SK-N-SH treated with all-trans-retinoic acid at 6 μM for 48 hours (cell line): ENCODE measurements at regions not wholly inside any gene's neighbourhood (a gene's known extent, or its start where the extent isn't known, plus 50 kb on each side); places are given as distances from the start of the nearest gene placed in this dataset.
"Not testable (repeated sequence)": the region's sequence is repeated elsewhere in the genome, so short reads cannot be mapped to it uniquely, and the experiment has no call there.

Source experiments
- ATAC-seq: fragments of 200-7000 bp; cut with Tn5 transposase; 3 replicates; pipeline ENCODE4 v1.9.1; 2020; ENCODE audit warnings: mild to moderate bottlenecking, moderate library complexity
- ARNTL ChIP-seq: fragments of 450-650 bp; formaldehyde crosslinking; IDR thresholded peaks from 2 replicates; pipeline ENCODE4 v1.5.0; 2020; ENCODE audit warnings: low read depth, mild to moderate bottlenecking, moderate library complexity, borderline replicate concordance
- BACH2 ChIP-seq: fragments of 250-450 bp; sonication (Bioruptor Pico); IDR thresholded peaks from 2 replicates; pipeline ENCODE4 v1.9.0; 2021; ENCODE audit warnings: mild to moderate bottlenecking, borderline replicate concordance
- CREB5 ChIP-seq: fragments of 250-450 bp; sonication (Bioruptor Pico); IDR thresholded peaks from 2 replicates; pipeline ENCODE4 v1.5.1; 2020; ENCODE audit warnings: low read depth, mild to moderate bottlenecking, moderate library complexity
- CSDC2 ChIP-seq: fragments of 250-450 bp; sonication (Bioruptor Pico); IDR thresholded peaks from 2 replicates; pipeline ENCODE4 v1.5.0; 2020; ENCODE audit warnings: mild to moderate bottlenecking, moderate library complexity
- ESRRG ChIP-seq: fragments of 250-450 bp; sonication (Bioruptor Pico); IDR thresholded peaks from 2 replicates; pipeline ENCODE4 v1.6.1; 2021; ENCODE audit warnings: mild to moderate bottlenecking
- GLIS3 ChIP-seq: fragments of 250-450 bp; sonication (Bioruptor Pico); IDR thresholded peaks from 2 replicates; pipeline ENCODE4 v1.5.0; 2020; ENCODE audit warnings: mild to moderate bottlenecking, moderate library complexity
- OSR1 ChIP-seq: fragments of 250-450 bp; sonication (Bioruptor Pico); IDR thresholded peaks from 2 replicates; pipeline ENCODE4 v1.8.0; 2022; ENCODE audit warnings: moderate library complexity, mild to moderate bottlenecking, inconsistent platforms
- PPARA ChIP-seq: fragments of 250-450 bp; sonication (Bioruptor Pico); IDR thresholded peaks from 2 replicates; pipeline ENCODE4 v1.5.0; 2020; ENCODE audit warnings: mild to moderate bottlenecking, borderline replicate concordance
- RARB ChIP-seq: fragments of 250-450 bp; sonication (Bioruptor Pico); IDR thresholded peaks from 2 replicates; pipeline ENCODE4 v1.8.0; 2021; ENCODE audit warnings: mild to moderate bottlenecking, moderate library complexity
- SNAI2 ChIP-seq: fragments of 250-450 bp; sonication (Bioruptor Pico); IDR thresholded peaks from 2 replicates; pipeline ENCODE4 v1.5.0; 2020; ENCODE audit warnings: mild to moderate bottlenecking, moderate library complexity
- TCF4 ChIP-seq: fragments of 250-450 bp; sonication (Bioruptor Pico); IDR thresholded peaks from 2 replicates; pipeline ENCODE4 v1.8.0; 2021; ENCODE audit warnings: mild to moderate bottlenecking, moderate library complexity, borderline replicate concordance
- TOX ChIP-seq: fragments of 250-450 bp; sonication (Bioruptor Pico); IDR thresholded peaks from 2 replicates; pipeline ENCODE4 v1.8.0; 2021; ENCODE audit warnings: mild to moderate bottlenecking, moderate library complexity, borderline replicate concordance
- ZC3H10 ChIP-seq: fragments of 250-450 bp; sonication (Bioruptor Pico); IDR thresholded peaks from 2 replicates; pipeline ENCODE4 v1.5.1; 2021; ENCODE audit warnings: mild to moderate bottlenecking, moderate library complexity
- ZFP3 ChIP-seq: fragments of 250-450 bp; sonication (Bioruptor Pico); IDR thresholded peaks from 2 replicates; pipeline ENCODE4 v1.5.0; 2020; ENCODE audit warnings: mild to moderate bottlenecking, moderate library complexity
- ZFP30 ChIP-seq: fragments of 450-650 bp; formaldehyde crosslinking; IDR thresholded peaks from 2 replicates; pipeline ENCODE4 v1.5.0; 2022; ENCODE audit warnings: mild to moderate bottlenecking, moderate library complexity
- ZNF565 ChIP-seq: fragments of 450-650 bp; formaldehyde crosslinking; conservative IDR thresholded peaks from 2 replicates; pipeline ENCODE4 v1.5.0; 2020; ENCODE audit warnings: low read depth, mild to moderate bottlenecking, moderate library complexity
- ZNF70 ChIP-seq: fragments of 450-650 bp; formaldehyde crosslinking; IDR thresholded peaks from 2 replicates; pipeline ENCODE4 v1.5.0; 2020; ENCODE audit warnings: mild to moderate bottlenecking, moderate library complexity
- ZNF8 ChIP-seq: fragments of 450-650 bp; formaldehyde crosslinking; IDR thresholded peaks from 2 replicates; pipeline ENCODE4 v1.5.0; 2020; ENCODE audit warnings: mild to moderate bottlenecking, moderate library complexity
- TF ChIP-seq, protein P1 (sequence below): fragments of 250-450 bp; sonication (Bioruptor Pico); IDR thresholded peaks from 2 replicates; pipeline ENCODE4 v1.5.0; 2020; ENCODE audit warnings: mild to moderate bottlenecking, moderate library complexity
- TF ChIP-seq, protein P2 (sequence below): fragments of 250-450 bp; sonication (Bioruptor Pico); IDR thresholded peaks from 2 replicates; pipeline ENCODE4 v1.5.1; 2021; ENCODE audit warnings: mild to moderate bottlenecking, moderate library complexity
- TF ChIP-seq, protein P3 (sequence below): fragments of 250-450 bp; sonication (Bioruptor Pico); IDR thresholded peaks from 2 replicates; pipeline ENCODE4 v1.8.0; 2021; ENCODE audit warnings: low read depth, mild to moderate bottlenecking, moderate library complexity, borderline replicate concordance

GRCh38 chr6:146937316-146937715 lies 266.9 kb upstream of the STXBP5 start:
- ATAC-seq, result no peak
- TF ChIP-seq, protein P1, sequence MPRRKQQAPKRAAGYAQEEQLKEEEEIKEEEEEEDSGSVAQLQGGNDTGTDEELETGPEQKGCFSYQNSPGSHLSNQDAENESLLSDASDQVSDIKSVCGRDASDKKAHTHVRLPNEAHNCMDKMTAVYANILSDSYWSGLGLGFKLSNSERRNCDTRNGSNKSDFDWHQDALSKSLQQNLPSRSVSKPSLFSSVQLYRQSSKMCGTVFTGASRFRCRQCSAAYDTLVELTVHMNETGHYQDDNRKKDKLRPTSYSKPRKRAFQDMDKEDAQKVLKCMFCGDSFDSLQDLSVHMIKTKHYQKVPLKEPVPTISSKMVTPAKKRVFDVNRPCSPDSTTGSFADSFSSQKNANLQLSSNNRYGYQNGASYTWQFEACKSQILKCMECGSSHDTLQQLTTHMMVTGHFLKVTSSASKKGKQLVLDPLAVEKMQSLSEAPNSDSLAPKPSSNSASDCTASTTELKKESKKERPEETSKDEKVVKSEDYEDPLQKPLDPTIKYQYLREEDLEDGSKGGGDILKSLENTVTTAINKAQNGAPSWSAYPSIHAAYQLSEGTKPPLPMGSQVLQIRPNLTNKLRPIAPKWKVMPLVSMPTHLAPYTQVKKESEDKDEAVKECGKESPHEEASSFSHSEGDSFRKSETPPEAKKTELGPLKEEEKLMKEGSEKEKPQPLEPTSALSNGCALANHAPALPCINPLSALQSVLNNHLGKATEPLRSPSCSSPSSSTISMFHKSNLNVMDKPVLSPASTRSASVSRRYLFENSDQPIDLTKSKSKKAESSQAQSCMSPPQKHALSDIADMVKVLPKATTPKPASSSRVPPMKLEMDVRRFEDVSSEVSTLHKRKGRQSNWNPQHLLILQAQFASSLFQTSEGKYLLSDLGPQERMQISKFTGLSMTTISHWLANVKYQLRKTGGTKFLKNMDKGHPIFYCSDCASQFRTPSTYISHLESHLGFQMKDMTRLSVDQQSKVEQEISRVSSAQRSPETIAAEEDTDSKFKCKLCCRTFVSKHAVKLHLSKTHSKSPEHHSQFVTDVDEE (CRISPR knock-in tag), result no peak
- no peak for TF ChIP-seq ZC3H10 (CRISPR knock-in tag)
- TF ChIP-seq ZNF70 (CRISPR knock-in tag), result no peak
- TF ChIP-seq CREB5 (CRISPR knock-in tag), result no peak
- TF ChIP-seq TOX, result no peak
- TF ChIP-seq BACH2 (CRISPR knock-in tag), result no peak
- no peak for TF ChIP-seq SNAI2 (CRISPR knock-in tag)
- no peak for TF ChIP-seq ZNF8 (CRISPR knock-in tag)
- TF ChIP-seq ZNF565 (CRISPR knock-in tag), result no peak
- TF ChIP-seq GLIS3 (CRISPR knock-in tag), result no peak
- TF ChIP-seq ZFP3 (CRISPR knock-in tag), result no peak
- no peak for TF ChIP-seq ESRRG
- no peak for TF ChIP-seq ZFP30 (CRISPR knock-in tag)
- TF ChIP-seq, protein P2, sequence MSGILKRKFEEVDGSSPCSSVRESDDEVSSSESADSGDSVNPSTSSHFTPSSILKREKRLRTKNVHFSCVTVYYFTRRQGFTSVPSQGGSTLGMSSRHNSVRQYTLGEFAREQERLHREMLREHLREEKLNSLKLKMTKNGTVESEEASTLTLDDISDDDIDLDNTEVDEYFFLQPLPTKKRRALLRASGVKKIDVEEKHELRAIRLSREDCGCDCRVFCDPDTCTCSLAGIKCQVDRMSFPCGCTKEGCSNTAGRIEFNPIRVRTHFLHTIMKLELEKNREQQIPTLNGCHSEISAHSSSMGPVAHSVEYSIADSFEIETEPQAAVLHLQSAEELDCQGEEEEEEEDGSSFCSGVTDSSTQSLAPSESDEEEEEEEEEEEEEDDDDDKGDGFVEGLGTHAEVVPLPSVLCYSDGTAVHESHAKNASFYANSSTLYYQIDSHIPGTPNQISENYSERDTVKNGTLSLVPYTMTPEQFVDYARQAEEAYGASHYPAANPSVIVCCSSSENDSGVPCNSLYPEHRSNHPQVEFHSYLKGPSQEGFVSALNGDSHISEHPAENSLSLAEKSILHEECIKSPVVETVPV (CRISPR knock-in tag), result no peak
- TF ChIP-seq PPARA (CRISPR knock-in tag), result no peak
- TF ChIP-seq, protein P3, sequence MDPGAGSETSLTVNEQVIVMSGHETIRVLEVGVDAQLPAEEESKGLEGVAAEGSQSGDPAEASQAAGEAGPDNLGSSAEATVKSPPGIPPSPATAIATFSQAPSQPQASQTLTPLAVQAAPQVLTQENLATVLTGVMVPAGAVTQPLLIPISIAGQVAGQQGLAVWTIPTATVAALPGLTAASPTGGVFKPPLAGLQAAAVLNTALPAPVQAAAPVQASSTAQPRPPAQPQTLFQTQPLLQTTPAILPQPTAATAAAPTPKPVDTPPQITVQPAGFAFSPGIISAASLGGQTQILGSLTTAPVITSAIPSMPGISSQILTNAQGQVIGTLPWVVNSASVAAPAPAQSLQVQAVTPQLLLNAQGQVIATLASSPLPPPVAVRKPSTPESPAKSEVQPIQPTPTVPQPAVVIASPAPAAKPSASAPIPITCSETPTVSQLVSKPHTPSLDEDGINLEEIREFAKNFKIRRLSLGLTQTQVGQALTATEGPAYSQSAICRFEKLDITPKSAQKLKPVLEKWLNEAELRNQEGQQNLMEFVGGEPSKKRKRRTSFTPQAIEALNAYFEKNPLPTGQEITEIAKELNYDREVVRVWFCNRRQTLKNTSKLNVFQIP (CRISPR knock-in tag), result no peak
- no peak for TF ChIP-seq RARB (CRISPR knock-in tag)
- TF ChIP-seq CSDC2 (CRISPR knock-in tag), result no peak
- no peak for TF ChIP-seq TCF4 (CRISPR knock-in tag)
- no peak for TF ChIP-seq OSR1

GRCh38 chr6:146938266-146938665 lies 266.0 kb upstream of the STXBP5 start:
- ATAC-seq, result no peak

GRCh38 chr6:146939456-146939855 lies 264.8 kb upstream of the STXBP5 start:
- not testable (repeated sequence) for ATAC-seq

More at GRCh38 chr6:146938266-146938665, 266.0 kb upstream of the STXBP5 start:
- TF ChIP-seq ZFP3 (CRISPR knock-in tag) (no peak), ZNF8 (CRISPR knock-in tag) (no peak), ESRRG (no peak), BACH2 (CRISPR knock-in tag) (no peak), ARNTL (CRISPR knock-in tag) (no peak), ZC3H10 (CRISPR knock-in tag) (no peak)
- TF ChIP-seq, protein P3 (CRISPR knock-in tag), result no peak

DNA sequence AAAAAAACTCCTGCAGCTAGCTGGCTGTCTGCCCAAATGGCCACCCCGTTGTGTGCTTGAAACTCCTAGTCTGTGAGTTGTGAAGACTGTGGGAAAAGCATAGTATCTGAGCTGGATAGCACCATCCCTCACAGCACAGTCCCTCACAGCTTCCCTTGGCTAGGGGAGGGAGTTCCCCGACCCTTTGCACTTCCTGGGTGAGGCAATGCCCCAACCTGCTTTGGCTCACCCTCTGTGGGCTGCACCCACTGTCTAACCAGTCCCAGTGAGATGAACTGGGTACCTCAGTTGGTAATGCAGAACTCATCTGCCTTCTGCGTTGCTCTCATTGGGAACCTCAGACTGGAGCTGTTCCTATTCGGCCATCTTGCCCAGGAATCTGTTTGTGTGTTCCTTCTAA lies 260.6 kb upstream of the STXBP5 start:
- TF ChIP-seq OSR1 (no peak), TOX (no peak), CSDC2 (CRISPR knock-in tag) (no peak), ZNF70 (CRISPR knock-in tag) (no peak)
- TF ChIP-seq, protein P1 (CRISPR knock-in tag), result no peak
- ATAC-seq, result no peak
